Prostate gland (tissue), 2 donors: ENCODE measurements at regions not wholly inside any gene's neighbourhood (a gene's known extent, or its start where the extent isn't known, plus 50 kb on each side); places are given as distances from the start of the nearest gene placed in this dataset.
"Not testable (repeated sequence)": the region's sequence is repeated elsewhere in the genome, so short reads cannot be mapped to it uniquely, and the experiment has no call there.

ENCODE experiments used
- DNase-seq: peaks from one replicate; pipeline ENCODE4 v3.0.0-alpha.2; 2019; ENCODE audit warnings: low spot score
- H3K27ac ChIP-seq, 2 donors: fragments of 200-600 bp; sonication (generic); 2 replicates each; pipeline ENCODE4 v1.5.1; 2017 to 2019
- H3K27me3 ChIP-seq: fragments of 200-600 bp; sonication (generic); replicated peaks from 2 replicates; pipeline ENCODE4 v1.5.1; 2019; ENCODE audit not compliant: insufficient read depth
- H3K36me3 ChIP-seq, 2 donors: fragments of 200-600 bp; sonication (generic); 1 replicate in 1 of 2; 2 replicates in 1 of 2; pipeline versions ENCODE4 v1.5.1 to v1.8.1; 2017 to 2019
- H3K4me1 ChIP-seq: fragments of 200-600 bp; sonication (generic); replicated peaks from 2 replicates; pipeline ENCODE4 v1.5.1; 2019
- H3K4me3 ChIP-seq, 2 donors: fragments of 200-600 bp; sonication (generic); 2 replicates each; pipeline ENCODE4 v1.5.1; 2017 to 2019
- H3K9me3 ChIP-seq: fragments of 200-600 bp; sonication (generic); 2 replicates; pipeline ENCODE4 v1.5.1; 2017
- CTCF ChIP-seq, 4 experiments: fragments of 200-600 bp in 2 of 4; fragments of 450-650 bp in 2 of 4; sonication (generic) in 2 of 4; IDR thresholded peaks; 1 replicate in 3 of 4; 2 replicates in 1 of 4; pipeline ENCODE4 v1.5.1; 2016 to 2019; ENCODE audit warnings: antibody characterized with exemption in 4 of 4, mild to moderate bottlenecking in 2 of 4, moderate library complexity in 2 of 4
- POLR2A ChIP-seq: fragments of 450-650 bp; IDR thresholded peaks from one replicate; pipeline ENCODE4 v1.6.1; 2016; ENCODE audit warnings: antibody characterized with exemption, mild to moderate bottlenecking
- POLR2AphosphoS5 ChIP-seq: sonication (generic); formaldehyde crosslinking; IDR thresholded peaks from one replicate; pipeline ENCODE4 v1.6.1; 2017; ENCODE audit warnings: antibody characterized with exemption
- WGBS: methylation state at CpG from one replicate; pipeline ENCODE4 v1.1.5; 2018; 5-methylcytosine and 5-hydroxymethylcytosine counted together
- intact Hi-C: fragments of 100-400 bp; cut with DNase I; formaldehyde crosslinking; loops from one replicate; pipeline ENCODE4 v1.14.2; 2022

- WGBS = 0% methylated on average over 1 of the region's 3 CpGs
- intact Hi-C loops = no loop called here
- Histone ChIP-seq H3K36me3 (no peaks in the 10 kb centered on the region), H3K4me1 (no peaks in the 10 kb centered on the region), H3K9me3 (no peaks in the 10 kb centered on the region), H3K27ac (no peak overlapping the region), H3K27me3 (no peaks in the 10 kb centered on the region), H3K4me3 (no peak overlapping the region)
- TF ChIP-seq CTCF (IDR thresholded peaks at IDR 0.05) (no peak), POLR2A (no peak), POLR2AphosphoS5 (no peak)
- no peak for DNase-seq
These were observed 119.0 kb upstream of the SLC6A14 start for GRCh38 chrX:116317409-116317808.

GRCh38 chrX:116318672-116319071 is 117.7 kb upstream of the SLC6A14 start:
- TF ChIP-seq POLR2AphosphoS5 (no peak), POLR2A (no peak), CTCF (IDR thresholded peaks at IDR 0.05) (no peak)
- intact Hi-C loops = no loop called here
- WGBS = 100% methylated on average over 1 of the region's 1 CpG

GRCh38 chrX:116321711-116322110 is 114.7 kb upstream of the SLC6A14 start:
- no peaks in the 10 kb centered on the region for H3K27me3 ChIP-seq
- intact Hi-C loops = no loop called here
- no peak overlapping the region for H3K4me3 ChIP-seq
- no peaks in the 10 kb centered on the region for H3K9me3 ChIP-seq
- H3K4me1 ChIP-seq = no peaks in the 10 kb centered on the region
- H3K27ac ChIP-seq = no peak overlapping the region
- WGBS = 63% methylated on average over 2 of the region's 2 CpGs
- DNase-seq = no peak
- TF ChIP-seq POLR2AphosphoS5 = no peak
- no peak for TF ChIP-seq CTCF (IDR thresholded peaks at IDR 0.05)
- no peak for TF ChIP-seq POLR2A
- H3K36me3 ChIP-seq = no peaks in the 10 kb centered on the region

More at GRCh38 chrX:116318672-116319071, 117.7 kb upstream of the SLC6A14 start:
- Histone ChIP-seq H3K9me3 (no peaks in the 10 kb centered on the region), H3K27me3 (no peaks in the 10 kb centered on the region), H3K4me3 (no peak overlapping the region), H3K27ac (no peak overlapping the region), H3K4me1 (no peaks in the 10 kb centered on the region), H3K36me3 (no peaks in the 10 kb centered on the region)
- no peak for DNase-seq

GRCh38 chrX:116332026-116332425 is 104.4 kb upstream of the SLC6A14 start:
- H3K4me1 ChIP-seq, DNase-seq, H3K4me3 ChIP-seq, H3K27ac ChIP-seq, intact Hi-C loops, H3K9me3 ChIP-seq, H3K36me3 ChIP-seq, H3K27me3 ChIP-seq: not testable (repeated sequence)
- WGBS = 75% methylated on average over 7 of the region's 7 CpGs

GRCh38 chrX:116334797-116335196 is 101.6 kb upstream of the SLC6A14 start:
- 54% methylated on average over 7 of the region's 7 CpGs for WGBS
- H3K27me3 ChIP-seq = not testable (repeated sequence)

GRCh38 chrX:116339407-116339806 is 97.0 kb upstream of the SLC6A14 start:
- Histone ChIP-seq H3K4me1 (no peaks in the 10 kb centered on the region), H3K27me3 (no peaks in the 10 kb centered on the region), H3K27ac (no peak overlapping the region), H3K36me3 (no peaks in the 10 kb centered on the region), H3K9me3 (no peaks in the 10 kb centered on the region), H3K4me3 (no peak overlapping the region)
- TF ChIP-seq POLR2A (no peak), POLR2AphosphoS5 (no peak), CTCF (IDR thresholded peaks at IDR 0.05) (no peak)
- intact Hi-C loops = no loop called here
- WGBS = 57% methylated on average over 1 of the region's 1 CpG
- DNase-seq = no peak

More at GRCh38 chrX:116334797-116335196, 101.6 kb upstream of the SLC6A14 start:
- H3K27ac ChIP-seq, DNase-seq, H3K4me1 ChIP-seq, intact Hi-C loops, H3K9me3 ChIP-seq, H3K4me3 ChIP-seq, H3K36me3 ChIP-seq: not testable (repeated sequence)
